Neural progenitor cell (in vitro differentiated cells): ENCODE measurements at regions not wholly inside any gene's neighbourhood (a gene's known extent, or its start where the extent isn't known, plus 50 kb on each side); places are given as distances from the start of the nearest gene placed in this dataset.
A peak's percentile ranks its signal among the peaks of the same experiment; 100 is the strongest.
"Not testable (repeated sequence)": the region's sequence is repeated elsewhere in the genome, so short reads cannot be mapped to it uniquely, and the experiment has no call there.

Experiments
- DNase-seq: peaks from one replicate; pipeline ENCODE4 v3.0.0-alpha.2; 2016; ENCODE audit warnings: low spot score
- H2AFZ ChIP-seq: fragments of 200-600 bp; sonication (generic); replicated peaks from 2 replicates; pipeline ENCODE4 v1.6.1; 2016; ENCODE audit warnings: antibody characterized with exemption
- H3F3A ChIP-seq: fragments of 200-600 bp; sonication (generic); 2 replicates; pipeline ENCODE4 v1.6.1; 2016; ENCODE audit warnings: antibody characterized with exemption, low read depth
- H3K27ac ChIP-seq: fragments of 200-600 bp; sonication (generic); 2 replicates; pipeline ENCODE4 v1.5.1; 2016; ENCODE audit warnings: mild to moderate bottlenecking
- H3K27me3 ChIP-seq: fragments of 200-600 bp; sonication (generic); 2 replicates; pipeline ENCODE4 v1.6.1; 2016; ENCODE audit warnings: mild to moderate bottlenecking, moderate library complexity
- H3K36me3 ChIP-seq: fragments of 200-600 bp; sonication (generic); 2 replicates; pipeline ENCODE4 v1.5.1; 2016
- H3K4me1 ChIP-seq: fragments of 200-600 bp; sonication (generic); 2 replicates; pipeline ENCODE4 v1.6.1; 2016; ENCODE audit warnings: mixed run types
- H3K4me2 ChIP-seq: fragments of 200-600 bp; sonication (generic); 2 replicates; pipeline ENCODE4 v1.6.1; 2016
- H3K4me3 ChIP-seq: fragments of 200-600 bp; sonication (generic); 2 replicates; pipeline ENCODE4 v1.5.1; 2016
- H3K79me2 ChIP-seq: fragments of 200-600 bp; sonication (generic); 2 replicates; pipeline ENCODE4 v1.6.1; 2016; ENCODE audit warnings: low read depth
- H3K9ac ChIP-seq: fragments of 200-600 bp; sonication (generic); 2 replicates; pipeline ENCODE4 v1.6.1; 2016
- H3K9me3 ChIP-seq: fragments of 200-600 bp; sonication (generic); 2 replicates; pipeline ENCODE4 v1.5.1; 2016; ENCODE audit warnings: low read depth
- H4K20me1 ChIP-seq: fragments of 200-600 bp; sonication (generic); 2 replicates; pipeline ENCODE4 v1.6.1; 2016; ENCODE audit warnings: low read depth
- H3K27ac Mint-ChIP-seq: 3 replicates; pipeline ENCODE4 v1.8.0; 2021; ENCODE audit warnings: mixed read lengths
- H3K27me3 Mint-ChIP-seq: 2 replicates; pipeline ENCODE4 v1.8.0; 2022; ENCODE audit warnings: low read depth, mild to moderate bottlenecking, inconsistent platforms, moderate library complexity, mixed read lengths; ENCODE audit not compliant: insufficient read depth
- H3K36me3 Mint-ChIP-seq: 3 replicates; pipeline ENCODE4 v1.8.0; 2021; ENCODE audit warnings: mixed read lengths
- H3K4me1 Mint-ChIP-seq: 3 replicates; pipeline ENCODE4 v1.8.0; 2021; ENCODE audit warnings: mixed read lengths
- H3K4me3 Mint-ChIP-seq: 3 replicates; pipeline ENCODE4 v1.8.0; 2021; ENCODE audit warnings: mild to moderate bottlenecking, moderate library complexity, mixed read lengths
- H3K9me3 Mint-ChIP-seq: 3 replicates; pipeline ENCODE4 v1.8.0; 2020; ENCODE audit warnings: mixed read lengths
- EZH2 ChIP-seq: fragments of 200-600 bp; sonication (generic); IDR thresholded peaks from 2 replicates; pipeline ENCODE4 v1.6.1; 2017; ENCODE audit warnings: antibody characterized with exemption, mild to moderate bottlenecking, moderate library complexity
- EZH2phosphoT487 ChIP-seq: fragments of 200-600 bp; sonication (generic); IDR thresholded peaks from 2 replicates; pipeline ENCODE4 v1.6.1; 2017; ENCODE audit warnings: antibody characterized with exemption
- TF ChIP-seq, protein P1 (sequence below): fragments of 200-600 bp; sonication (generic); IDR thresholded peaks from 2 replicates; pipeline ENCODE4 v1.5.1; 2017; ENCODE audit warnings: antibody characterized with exemption, mild to moderate bottlenecking

DNA sequence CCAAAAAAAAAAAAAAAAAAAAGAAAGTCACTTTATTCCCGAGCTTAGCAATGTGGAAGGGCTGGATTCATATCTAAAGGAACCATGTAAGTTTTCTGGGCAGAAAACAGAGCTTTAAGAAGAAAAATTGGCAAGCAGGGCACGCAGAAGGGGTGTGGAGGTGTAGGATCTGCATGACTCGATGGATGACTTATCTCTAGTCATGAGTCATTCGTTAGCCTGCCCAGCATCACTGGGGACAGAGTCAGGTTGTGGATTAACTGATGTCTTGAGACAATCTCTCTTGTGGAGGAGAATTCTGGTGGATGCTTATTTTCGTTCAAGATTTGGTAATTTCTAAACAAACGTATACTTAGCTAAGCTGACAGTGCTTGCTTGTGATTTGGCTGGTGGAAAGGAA is 322.8 kb upstream of the NPAP1 start:
- not testable (repeated sequence) for H3K4me3 ChIP-seq, H3K4me1 ChIP-seq, H3K9ac ChIP-seq, H3K27me3 ChIP-seq, H3K36me3 ChIP-seq, H3K9me3 ChIP-seq, H3K9me3 Mint-ChIP-seq, H3K27ac Mint-ChIP-seq, H2AFZ ChIP-seq, H3K4me2 ChIP-seq, DNase-seq, H4K20me1 ChIP-seq, H3F3A ChIP-seq, H3K4me1 Mint-ChIP-seq, H3K36me3 Mint-ChIP-seq, H3K4me3 Mint-ChIP-seq, H3K27ac ChIP-seq, H3K79me2 ChIP-seq, H3K27me3 Mint-ChIP-seq

DNA sequence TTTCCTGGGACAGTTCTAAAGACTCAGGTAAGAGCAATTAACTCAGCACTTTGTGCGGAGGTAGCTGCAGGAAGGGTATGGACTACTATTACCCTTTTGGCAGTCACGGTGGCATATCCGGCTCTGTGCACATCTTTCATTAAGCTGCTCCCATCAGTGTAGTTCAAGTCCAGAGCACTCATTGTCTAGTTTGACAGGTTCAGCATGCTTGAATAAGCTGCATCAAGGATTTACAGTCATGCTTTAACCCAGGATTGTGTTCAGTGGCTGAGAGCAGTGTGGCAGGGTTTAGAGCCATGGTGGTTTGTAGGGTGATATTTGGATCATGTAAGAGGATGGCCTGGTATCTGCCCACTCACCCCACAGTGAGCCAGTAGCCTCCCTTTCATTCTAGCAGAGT is 294.5 kb upstream of the NPAP1 start:
- H3K4me1 Mint-ChIP-seq, H3K9me3 ChIP-seq, DNase-seq, H3K27me3 ChIP-seq, H3K27ac Mint-ChIP-seq, H3F3A ChIP-seq, H3K36me3 ChIP-seq, H3K79me2 ChIP-seq, H3K9me3 Mint-ChIP-seq, H3K4me3 Mint-ChIP-seq, H3K27me3 Mint-ChIP-seq, H3K4me3 ChIP-seq, H3K9ac ChIP-seq, H3K4me1 ChIP-seq, H3K27ac ChIP-seq, H2AFZ ChIP-seq, H4K20me1 ChIP-seq, H3K4me2 ChIP-seq, H3K36me3 Mint-ChIP-seq: not testable (repeated sequence)

DNA sequence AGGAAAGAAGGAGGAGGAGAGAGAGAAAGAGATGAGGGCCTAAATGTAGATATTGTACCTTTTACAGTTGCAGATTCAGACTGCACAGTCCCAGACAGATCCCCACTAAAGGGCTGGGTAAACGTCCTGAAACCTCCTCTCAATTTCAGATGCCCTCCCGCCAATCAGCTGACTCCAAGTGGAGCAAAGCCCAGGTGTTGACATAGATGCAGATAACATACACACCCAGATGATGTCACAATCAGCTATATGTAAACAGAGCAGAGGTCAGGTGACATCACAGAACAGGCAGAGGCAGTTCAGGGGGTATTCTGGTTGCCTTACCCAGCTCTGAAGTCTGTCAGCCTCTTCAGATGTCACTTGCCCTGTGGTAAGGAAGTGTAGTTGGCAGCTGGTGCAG is 290.3 kb upstream of the NPAP1 start:
- H3K4me3 ChIP-seq, H3K4me1 Mint-ChIP-seq, H3K36me3 ChIP-seq, H3K9me3 ChIP-seq, H3K27ac Mint-ChIP-seq, DNase-seq, H3K9me3 Mint-ChIP-seq, H2AFZ ChIP-seq, H3K4me3 Mint-ChIP-seq, H3K27ac ChIP-seq, H3K9ac ChIP-seq, H4K20me1 ChIP-seq, H3K27me3 ChIP-seq, H3K36me3 Mint-ChIP-seq, H3K79me2 ChIP-seq, H3K27me3 Mint-ChIP-seq, H3K4me2 ChIP-seq, H3F3A ChIP-seq, H3K4me1 ChIP-seq: not testable (repeated sequence)

DNA sequence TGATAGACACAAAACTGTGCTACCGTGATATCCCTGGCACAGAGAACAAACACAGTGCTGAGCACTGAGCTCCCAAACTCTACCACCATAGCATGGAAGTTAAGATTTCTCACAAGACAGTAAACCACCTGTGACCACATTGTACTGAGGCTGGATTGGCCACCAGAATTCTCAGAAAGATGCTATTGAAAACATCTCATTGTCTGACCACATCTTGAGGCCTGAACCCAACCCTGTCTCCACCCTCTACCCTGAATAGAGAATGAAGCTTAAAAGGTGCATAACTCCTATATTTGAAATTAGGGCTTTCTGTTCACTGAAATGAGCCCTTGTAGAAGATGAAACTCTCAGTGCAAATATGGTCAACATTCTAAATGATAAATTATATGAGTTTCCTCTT is 281.3 kb upstream of the NPAP1 start:
- no peaks in the 10 kb centered on the region for H3K27me3 Mint-ChIP-seq
- Histone ChIP-seq H3K4me2 (no peak overlapping the region), H3K27ac (no peak overlapping the region), H3K9me3 (no peaks in the 10 kb centered on the region), H3F3A (no peaks in the 10 kb centered on the region), H3K4me1 (no peaks in the 10 kb centered on the region), H3K4me3 (no peak overlapping the region), H3K27me3 (no peaks in the 10 kb centered on the region), H4K20me1 (no peaks in the 10 kb centered on the region), H3K79me2 (no peaks in the 10 kb centered on the region), H3K36me3 (no peaks in the 10 kb centered on the region), H3K9ac (no peak overlapping the region), H2AFZ (no peak overlapping the region)
- peaks cover 4% of the 10 kb centered on the region for H3K9me3 Mint-ChIP-seq
- no peak for TF ChIP-seq EZH2phosphoT487
- no peak for TF ChIP-seq EZH2
- TF ChIP-seq, protein P1, sequence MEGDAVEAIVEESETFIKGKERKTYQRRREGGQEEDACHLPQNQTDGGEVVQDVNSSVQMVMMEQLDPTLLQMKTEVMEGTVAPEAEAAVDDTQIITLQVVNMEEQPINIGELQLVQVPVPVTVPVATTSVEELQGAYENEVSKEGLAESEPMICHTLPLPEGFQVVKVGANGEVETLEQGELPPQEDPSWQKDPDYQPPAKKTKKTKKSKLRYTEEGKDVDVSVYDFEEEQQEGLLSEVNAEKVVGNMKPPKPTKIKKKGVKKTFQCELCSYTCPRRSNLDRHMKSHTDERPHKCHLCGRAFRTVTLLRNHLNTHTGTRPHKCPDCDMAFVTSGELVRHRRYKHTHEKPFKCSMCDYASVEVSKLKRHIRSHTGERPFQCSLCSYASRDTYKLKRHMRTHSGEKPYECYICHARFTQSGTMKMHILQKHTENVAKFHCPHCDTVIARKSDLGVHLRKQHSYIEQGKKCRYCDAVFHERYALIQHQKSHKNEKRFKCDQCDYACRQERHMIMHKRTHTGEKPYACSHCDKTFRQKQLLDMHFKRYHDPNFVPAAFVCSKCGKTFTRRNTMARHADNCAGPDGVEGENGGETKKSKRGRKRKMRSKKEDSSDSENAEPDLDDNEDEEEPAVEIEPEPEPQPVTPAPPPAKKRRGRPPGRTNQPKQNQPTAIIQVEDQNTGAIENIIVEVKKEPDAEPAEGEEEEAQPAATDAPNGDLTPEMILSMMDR = no peak
- no peaks in the 10 kb centered on the region for H3K36me3 Mint-ChIP-seq
- no peak overlapping the region for H3K4me3 Mint-ChIP-seq
- no peak overlapping the region for H3K27ac Mint-ChIP-seq
- no peak for DNase-seq
- H3K4me1 Mint-ChIP-seq = no peaks in the 10 kb centered on the region

DNA sequence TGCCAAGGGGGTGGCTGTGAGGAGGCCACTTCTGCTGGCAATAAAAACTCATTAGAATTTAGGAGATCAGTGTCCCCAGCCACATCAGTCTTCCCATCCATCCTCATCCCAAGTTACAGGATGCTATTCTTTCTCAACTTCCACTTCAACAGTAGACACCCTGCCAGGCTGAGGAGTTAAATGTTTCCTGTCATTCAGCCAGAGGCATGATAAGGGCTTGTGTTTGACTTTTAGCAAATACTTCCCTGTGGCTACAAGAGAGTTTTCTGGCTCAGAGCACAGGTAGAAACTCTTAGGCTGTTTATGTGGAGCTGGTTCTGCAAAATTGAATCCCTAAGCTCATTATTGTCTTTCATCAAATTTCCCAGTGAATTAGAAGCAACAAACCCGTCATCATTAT is 262.9 kb upstream of the NPAP1 start:
- not testable (repeated sequence) for H3K27me3 Mint-ChIP-seq, H3K36me3 ChIP-seq, H3K36me3 Mint-ChIP-seq, H3K27ac Mint-ChIP-seq, H3K27me3 ChIP-seq, H3K4me1 ChIP-seq, H4K20me1 ChIP-seq, H3K9me3 ChIP-seq, H3K79me2 ChIP-seq, H3K9ac ChIP-seq, H3K4me2 ChIP-seq, H3K4me3 ChIP-seq, H3K4me3 Mint-ChIP-seq, H3K27ac ChIP-seq, H3K4me1 Mint-ChIP-seq, DNase-seq, H2AFZ ChIP-seq, H3F3A ChIP-seq
- peaks cover 11% of the 10 kb centered on the region for H3K9me3 Mint-ChIP-seq

DNA sequence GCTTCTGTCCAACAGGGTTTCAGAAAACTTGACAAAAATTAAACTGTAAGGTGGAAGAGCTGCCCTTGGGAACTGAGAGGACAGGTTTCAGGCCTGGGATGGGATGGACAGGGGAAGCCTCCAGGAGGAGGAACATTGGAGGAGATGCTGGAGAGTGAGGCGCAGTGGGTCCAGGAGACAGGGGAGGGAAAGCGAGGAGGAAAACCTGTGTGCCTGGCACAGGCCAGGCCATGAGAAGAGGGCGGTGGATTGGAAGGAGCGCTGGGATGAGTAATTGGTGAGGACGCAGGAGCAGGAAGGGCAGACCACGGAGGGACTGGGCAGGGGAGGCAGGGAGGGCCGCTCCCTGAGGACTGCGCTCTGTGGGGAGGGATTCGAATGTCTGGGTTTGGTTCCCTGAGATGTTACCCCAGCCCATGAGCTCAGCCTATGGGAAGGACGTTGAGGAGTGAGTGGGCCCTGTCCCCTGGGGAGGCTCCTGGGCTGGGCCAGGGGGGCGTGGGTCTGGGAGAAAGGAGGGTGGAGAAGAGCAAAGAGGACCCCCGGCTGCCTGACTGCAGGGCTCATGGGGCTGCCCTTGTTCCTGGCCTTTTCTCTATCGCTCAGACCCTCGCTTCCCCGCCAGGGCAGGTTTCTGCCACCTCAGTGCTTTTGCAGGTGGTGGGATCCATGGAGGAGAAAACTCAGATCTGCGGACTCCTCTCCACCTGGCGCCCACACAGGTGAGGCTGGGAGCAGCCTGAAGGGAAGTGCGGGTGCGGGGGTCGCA is 249.1 kb upstream of the NPAP1 start:
- not testable (repeated sequence) for H3K4me2 ChIP-seq, H3F3A ChIP-seq, H3K27me3 ChIP-seq, H2AFZ ChIP-seq, H3K9me3 ChIP-seq, H3K27ac Mint-ChIP-seq, H3K36me3 Mint-ChIP-seq, H3K9me3 Mint-ChIP-seq, H3K4me1 ChIP-seq, H3K79me2 ChIP-seq, H3K9ac ChIP-seq, H3K27me3 Mint-ChIP-seq, DNase-seq, H4K20me1 ChIP-seq, H3K4me3 ChIP-seq, H3K36me3 ChIP-seq, H3K27ac ChIP-seq, H3K4me1 Mint-ChIP-seq
- H3K4me3 Mint-ChIP-seq = peak overlapping the region; percentile 52

DNA sequence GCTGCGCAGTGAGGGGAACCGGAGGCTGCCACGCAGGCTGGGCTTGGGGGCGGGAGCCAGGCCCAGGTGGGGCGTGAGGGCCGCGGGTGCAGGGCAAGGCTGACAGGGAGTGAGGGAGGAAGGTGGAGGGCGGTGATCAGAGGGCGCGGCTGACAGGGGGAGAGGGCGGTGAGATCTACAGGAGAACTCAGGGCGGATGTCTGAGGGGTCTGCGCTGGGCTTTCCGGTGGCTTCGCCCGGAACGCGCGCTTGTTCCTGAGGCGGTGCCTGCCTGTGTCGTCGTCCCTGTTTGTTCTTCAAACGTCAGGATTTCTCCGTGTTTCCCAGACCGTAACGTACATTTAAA is 248.5 kb upstream of the NPAP1 start:
- not testable (repeated sequence) for H3K36me3 Mint-ChIP-seq, H3K27me3 Mint-ChIP-seq, H3F3A ChIP-seq, H3K4me3 ChIP-seq, H3K9me3 ChIP-seq, H3K27me3 ChIP-seq, H3K27ac ChIP-seq, H3K27ac Mint-ChIP-seq, H3K36me3 ChIP-seq, H2AFZ ChIP-seq, H3K79me2 ChIP-seq, H3K4me1 ChIP-seq, H4K20me1 ChIP-seq, H3K4me1 Mint-ChIP-seq, H3K4me2 ChIP-seq, H3K9me3 Mint-ChIP-seq, H3K9ac ChIP-seq
- DNase-seq = peak; percentile 9
- peak overlapping the region; percentile 52 for H3K4me3 Mint-ChIP-seq
